H1 (cell line): ENCODE measurements at regions not wholly inside any gene's neighbourhood (a gene's known extent, or its start where the extent isn't known, plus 50 kb on each side); places are given as distances from the start of the nearest gene placed in this dataset.

ENCODE experiments used
- CTCF ChIA-PET: fragments of 300-600 bp; sonication (Branson Sonifier 250); formaldehyde crosslinking; loops from one replicate; lab custom pipeline; 2021; ENCODE audit not compliant: partially characterized antibody; lab: Charles Lee
- POLR2A ChIA-PET: fragments of 300-600 bp; sonication (Branson Sonifier 250); formaldehyde crosslinking; loops from one replicate; lab custom pipeline; 2021; ENCODE audit warnings: inconsistent platforms; ENCODE audit not compliant: partially characterized antibody; lab: Charles Lee
- DNase-seq, 2 experiments: peaks; one replicate each; pipeline versions ENCODE4 v3.0.0 to v3.0.0-alpha.2; 2010 to 2022; ENCODE audit warnings: low spot score in 2 of 2, low read depth in 1 of 2, mixed read lengths in 1 of 2
- FAIRE-seq: peaks from 2 replicates; lab custom pipeline; 2011; peaks lifted over from hg19 to GRCh38; lab: Jason Lieb, UNC
- H2AFZ ChIP-seq: 2 replicates; pipeline ENCODE4 v1.8.1; 2012; ENCODE audit warnings: low read length, inconsistent platforms
- H2AK5ac ChIP-seq: 2 replicates; pipeline ENCODE4 v1.6.1; 2013; ENCODE audit warnings: low read depth, low read length
- H2BK120ac ChIP-seq: replicated peaks from 2 replicates; pipeline ENCODE3; 2013; ENCODE audit warnings: low read depth, low read length, inconsistent platforms
- H2BK12ac ChIP-seq: 2 replicates; pipeline ENCODE4 v1.6.1; 2013; ENCODE audit warnings: low read depth, low read length
- H2BK15ac ChIP-seq: 2 replicates; pipeline ENCODE4 v1.6.1; 2013; ENCODE audit warnings: low read length
- H2BK20ac ChIP-seq: 2 replicates; pipeline ENCODE4 v1.6.1; 2013; ENCODE audit warnings: low read length
- H2BK5ac ChIP-seq: 2 replicates; pipeline ENCODE4 v1.6.1; 2013; ENCODE audit warnings: low read depth, low read length
- H3K14ac ChIP-seq: 2 replicates; pipeline ENCODE4 v1.6.1; 2013; ENCODE audit warnings: inconsistent platforms; ENCODE audit not compliant: insufficient read length
- H3K18ac ChIP-seq: 2 replicates; pipeline ENCODE4 v1.6.1; 2013; ENCODE audit warnings: low read length; ENCODE audit errors: extremely low read depth
- H3K23ac ChIP-seq: 2 replicates; pipeline ENCODE4 v1.6.1; 2013; ENCODE audit warnings: inconsistent platforms; ENCODE audit not compliant: insufficient read length
- H3K23me2 ChIP-seq: 2 replicates; pipeline ENCODE4 v1.6.1; 2013; ENCODE audit warnings: low read depth, low read length
- H3K27ac ChIP-seq: 2 replicates; pipeline ENCODE4 v1.6.1; 2011; ENCODE audit warnings: low read depth, low read length, inconsistent platforms
- H3K27me3 ChIP-seq, 4 experiments: replicated peaks in 1 of 4; 1 replicate in 1 of 4; 2 replicates in 3 of 4; pipeline versions ENCODE4 v1.6.1 to v1.8.1; 2011 to 2013; ENCODE audit warnings: low read length in 3 of 4, mild to moderate bottlenecking in 3 of 4, inconsistent platforms in 2 of 4, mixed read lengths in 2 of 4, moderate library complexity in 1 of 4; ENCODE audit not compliant: control insufficient read depth in 3 of 4, insufficient read depth in 3 of 4; ENCODE audit errors: extremely low read depth in 1 of 4
- H3K36me3 ChIP-seq, 4 experiments: 2 replicates each; pipeline versions ENCODE4 v1.6.1 to v1.8.1; 2011 to 2013; ENCODE audit warnings: mild to moderate bottlenecking in 4 of 4, low read length in 3 of 4, moderate library complexity in 2 of 4, control low read depth in 1 of 4, inconsistent platforms in 1 of 4; ENCODE audit not compliant: insufficient read depth in 4 of 4, control insufficient read depth in 2 of 4
- H3K4ac ChIP-seq: replicated peaks from 2 replicates; pipeline ENCODE3; 2013; ENCODE audit warnings: low read length, low read depth, mixed read lengths, inconsistent platforms; ENCODE audit not compliant: insufficient read length
- H3K4me1 ChIP-seq, 4 experiments: replicated peaks in 1 of 4; 1 replicate in 1 of 4; 2 replicates in 3 of 4; pipeline versions ENCODE4 v1.6.1 to v1.8.1; 2011 to 2013; ENCODE audit warnings: low read length in 3 of 4, inconsistent platforms in 2 of 4, mixed read lengths in 1 of 4; ENCODE audit not compliant: insufficient read depth in 4 of 4, control insufficient read depth in 3 of 4
- H3K4me2 ChIP-seq, 2 experiments: 2 replicates each; pipeline versions ENCODE4 v1.6.1 to v1.8.1; 2011 to 2013; ENCODE audit warnings: low read depth in 2 of 2, low read length in 2 of 2, control low read depth in 1 of 2, inconsistent platforms in 1 of 2, mild to moderate bottlenecking in 1 of 2; ENCODE audit not compliant: insufficient read depth in 1 of 2
- H3K4me3 ChIP-seq, 4 experiments: fragments of 200-600, 300-600 bp in 1 of 4; sonication (generic), shearing (Covaris generic), sonication (Bioruptor Twin) in 1 of 4; 2 replicates each; pipeline versions ENCODE4 v1.5.1 to v1.8.1; 2011 to 2016; ENCODE audit warnings: low read length in 4 of 4, low read depth in 3 of 4, control low read depth in 2 of 4, inconsistent platforms in 2 of 4, mild to moderate bottlenecking in 2 of 4, mixed read lengths in 1 of 4, moderate library complexity in 1 of 4; ENCODE audit not compliant: insufficient read depth in 2 of 4; ENCODE audit errors: extremely low read depth in 1 of 4
- H3K56ac ChIP-seq: replicated peaks from 2 replicates; pipeline ENCODE3; 2013; ENCODE audit warnings: low read depth, mild to moderate bottlenecking, mixed read lengths, low read length, inconsistent platforms; ENCODE audit not compliant: insufficient read length
- H3K79me1 ChIP-seq: 2 replicates; pipeline ENCODE4 v1.6.1; 2013; ENCODE audit warnings: low read depth, low read length, control low read depth
- H3K79me2 ChIP-seq, 2 experiments: 2 replicates each; pipeline versions ENCODE4 v1.6.1 to v1.8.1; 2012 to 2013; ENCODE audit warnings: low read length in 2 of 2, mild to moderate bottlenecking in 2 of 2, inconsistent platforms in 1 of 2; ENCODE audit not compliant: insufficient read depth in 2 of 2, control insufficient read depth in 1 of 2
- H3K9ac ChIP-seq, 4 experiments: replicated peaks in 1 of 4; 1 replicate in 1 of 4; 2 replicates in 3 of 4; pipeline versions ENCODE4 v1.6.1 to v1.8.1; 2011 to 2013; ENCODE audit warnings: low read depth in 3 of 4, low read length in 3 of 4, control low read depth in 2 of 4, mild to moderate bottlenecking in 2 of 4, moderate library complexity in 2 of 4, inconsistent platforms in 1 of 4; ENCODE audit errors: extremely low read depth in 1 of 4
- H3K9me3 ChIP-seq, 2 experiments: 2 replicates each; pipeline versions ENCODE4 v1.6.1 to v1.8.1; 2012 to 2013; ENCODE audit warnings: mild to moderate bottlenecking in 2 of 2, moderate library complexity in 2 of 2, control low read depth in 1 of 2, inconsistent platforms in 1 of 2, low read depth in 1 of 2, low read length in 1 of 2, mixed read lengths in 1 of 2; ENCODE audit not compliant: insufficient read depth in 2 of 2
- H4K20me1 ChIP-seq, 2 experiments: replicated peaks in 1 of 2; 2 replicates each; pipeline versions ENCODE3 to v1.8.1; 2011 to 2013; ENCODE audit warnings: inconsistent platforms in 2 of 2, low read length in 2 of 2, mild to moderate bottlenecking in 1 of 2; ENCODE audit not compliant: insufficient read depth in 2 of 2, control insufficient read depth in 1 of 2
- H4K5ac ChIP-seq: 2 replicates; pipeline ENCODE4 v1.6.1; 2013; ENCODE audit warnings: low read length, low read depth, mixed read lengths, inconsistent platforms; ENCODE audit not compliant: insufficient read length
- H4K8ac ChIP-seq: 2 replicates; pipeline ENCODE4 v1.8.0; 2013; ENCODE audit warnings: mild to moderate bottlenecking, moderate library complexity, low read length, inconsistent platforms; ENCODE audit not compliant: insufficient read depth; ENCODE audit errors: extremely low read depth
- H4K91ac ChIP-seq: replicated peaks from 2 replicates; pipeline ENCODE3; 2013; ENCODE audit warnings: low read length, mixed read lengths, inconsistent platforms; ENCODE audit not compliant: insufficient read length
- CEBPB ChIP-seq: IDR thresholded peaks from 2 replicates; pipeline ENCODE4 v1.6.1; 2012; ENCODE audit warnings: low read depth, low read length
- SP4 ChIP-seq: IDR thresholded peaks from 2 replicates; pipeline ENCODE4 v1.6.1; 2012; ENCODE audit warnings: low read length, inconsistent platforms
- TBP ChIP-seq: IDR thresholded peaks from 2 replicates; pipeline ENCODE4 v1.6.1; 2011; ENCODE audit warnings: low read depth, low read length, improper control_type of control experiment

- no peak overlapping the region for H3K23ac ChIP-seq
- H2BK12ac ChIP-seq, result no peak overlapping the region
- H3K9ac ChIP-seq, result no peak overlapping the region
- FAIRE-seq, result no peak
- H4K8ac ChIP-seq, result no peak overlapping the region
- H2BK20ac ChIP-seq, result no peak overlapping the region
- no peak overlapping the region for H3K27ac ChIP-seq
- H3K9me3 ChIP-seq, result no peaks in the 10 kb centered on the region
- H3K27me3 ChIP-seq, result no peaks in the 10 kb centered on the region
- no peak overlapping the region for H2AK5ac ChIP-seq
- no peak overlapping the region for H3K4me2 ChIP-seq
- H2BK15ac ChIP-seq, result no peak overlapping the region
- no peak overlapping the region for H4K91ac ChIP-seq
- H2BK120ac ChIP-seq, result no peak overlapping the region
- H3K56ac ChIP-seq, result no peak overlapping the region
- no peaks in the 10 kb centered on the region for H3K4me1 ChIP-seq
- no peak overlapping the region for H2AFZ ChIP-seq
- no peaks in the 10 kb centered on the region for H3K36me3 ChIP-seq
- H3K23me2 ChIP-seq, result no peaks in the 10 kb centered on the region
- no peak overlapping the region for H4K5ac ChIP-seq
- no peak for TF ChIP-seq TBP
- TF ChIP-seq CEBPB, result no peak
- no peak for TF ChIP-seq SP4
- TF ChIP-seq, all 59 proteins: peak for 0
- no peak for DNase-seq
- H3K18ac ChIP-seq, result no peak overlapping the region
- H3K79me1 ChIP-seq, result no peaks in the 10 kb centered on the region
- no peak overlapping the region for H3K4ac ChIP-seq
- no peak overlapping the region for H3K14ac ChIP-seq
- H2BK5ac ChIP-seq, result no peak overlapping the region
- POLR2A ChIA-PET, result no interaction called here
- CTCF ChIA-PET, result no interaction called here
- H3K79me2 ChIP-seq, result no peaks in the 10 kb centered on the region
- no peaks in the 10 kb centered on the region for H4K20me1 ChIP-seq
- no peak overlapping the region for H3K4me3 ChIP-seq
Measured at GRCh38 chr4:137749466-137749865, 217.2 kb upstream of the PCDH18 start.
